ENCODE measurements at regions not wholly inside any gene's neighbourhood (a gene's known extent, or its start where the extent isn't known, plus 50 kb on each side); places are given as distances from the start of the nearest gene placed in this dataset.
A peak's percentile ranks its signal among the peaks of the same experiment; 100 is the strongest.

- Histone ChIP-seq H3K27ac (no peak overlapping the region), H3K36me3 (replicated peaks) (no peaks in the 10 kb centered on the region), H3K4me3 (ENCODE audit: low read depth, low read length) (no peak overlapping the region), H3K27me3 (replicated peaks) (no peaks in the 10 kb centered on the region)
- TF ChIP-seq, protein P1, sequence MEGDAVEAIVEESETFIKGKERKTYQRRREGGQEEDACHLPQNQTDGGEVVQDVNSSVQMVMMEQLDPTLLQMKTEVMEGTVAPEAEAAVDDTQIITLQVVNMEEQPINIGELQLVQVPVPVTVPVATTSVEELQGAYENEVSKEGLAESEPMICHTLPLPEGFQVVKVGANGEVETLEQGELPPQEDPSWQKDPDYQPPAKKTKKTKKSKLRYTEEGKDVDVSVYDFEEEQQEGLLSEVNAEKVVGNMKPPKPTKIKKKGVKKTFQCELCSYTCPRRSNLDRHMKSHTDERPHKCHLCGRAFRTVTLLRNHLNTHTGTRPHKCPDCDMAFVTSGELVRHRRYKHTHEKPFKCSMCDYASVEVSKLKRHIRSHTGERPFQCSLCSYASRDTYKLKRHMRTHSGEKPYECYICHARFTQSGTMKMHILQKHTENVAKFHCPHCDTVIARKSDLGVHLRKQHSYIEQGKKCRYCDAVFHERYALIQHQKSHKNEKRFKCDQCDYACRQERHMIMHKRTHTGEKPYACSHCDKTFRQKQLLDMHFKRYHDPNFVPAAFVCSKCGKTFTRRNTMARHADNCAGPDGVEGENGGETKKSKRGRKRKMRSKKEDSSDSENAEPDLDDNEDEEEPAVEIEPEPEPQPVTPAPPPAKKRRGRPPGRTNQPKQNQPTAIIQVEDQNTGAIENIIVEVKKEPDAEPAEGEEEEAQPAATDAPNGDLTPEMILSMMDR (IDR thresholded peaks at IDR 0.05; ENCODE audit: low read depth, low read length, missing control alignments), result no peak
- in situ Hi-C loops (cut with HindIII; ENCODE audit: low pct_ligation_motif_present, low sequenced_read_pairs), result no loop called here
- no peak for DNase-seq
Measured at GRCh38 chr11:97136067-97136466, 746.3 kb downstream of the JRKL start.

DNA sequence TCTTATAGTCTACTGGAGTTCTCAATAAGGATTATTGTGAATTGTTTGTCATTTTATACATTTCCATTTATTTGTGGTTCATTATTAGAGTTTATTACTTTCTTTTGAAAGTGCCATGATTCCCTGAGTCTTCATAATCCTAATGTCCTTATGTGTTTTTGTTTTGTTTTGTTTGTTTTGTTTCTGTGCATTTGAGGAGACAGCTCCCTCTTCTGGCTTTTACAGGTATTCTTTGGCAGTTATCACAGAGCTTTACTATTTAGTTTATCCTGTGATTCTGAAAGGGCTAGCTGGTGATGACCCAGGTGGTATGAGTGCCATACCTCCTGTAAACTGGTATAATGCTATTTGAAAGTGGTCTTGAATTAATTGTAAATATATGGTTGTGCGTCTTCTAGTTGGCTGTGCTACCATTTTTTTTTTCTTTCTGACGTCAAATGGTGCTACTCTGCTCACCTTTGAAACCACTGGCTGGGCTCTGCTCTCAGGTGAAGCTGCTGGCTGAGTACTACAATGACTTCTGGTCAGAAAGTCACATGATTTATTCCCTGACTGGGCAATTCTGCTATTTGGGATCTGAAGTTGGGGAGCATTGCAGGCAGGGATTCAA lies 751.2 kb downstream of the JRKL start:
- Histone ChIP-seq H3K36me3 (replicated peaks) (no peaks in the 10 kb centered on the region), H3K27ac (no peak overlapping the region), H3K27me3 (replicated peaks) (no peaks in the 10 kb centered on the region), H3K4me3 (ENCODE audit: low read depth, low read length) (no peak overlapping the region)
- TF ChIP-seq, protein P1 (IDR thresholded peaks at IDR 0.05; ENCODE audit: low read depth, low read length, missing control alignments), result peak; percentile 19
- no peak for DNase-seq
- in situ Hi-C loops (cut with HindIII; ENCODE audit: low pct_ligation_motif_present, low sequenced_read_pairs), result no loop called here

DNA sequence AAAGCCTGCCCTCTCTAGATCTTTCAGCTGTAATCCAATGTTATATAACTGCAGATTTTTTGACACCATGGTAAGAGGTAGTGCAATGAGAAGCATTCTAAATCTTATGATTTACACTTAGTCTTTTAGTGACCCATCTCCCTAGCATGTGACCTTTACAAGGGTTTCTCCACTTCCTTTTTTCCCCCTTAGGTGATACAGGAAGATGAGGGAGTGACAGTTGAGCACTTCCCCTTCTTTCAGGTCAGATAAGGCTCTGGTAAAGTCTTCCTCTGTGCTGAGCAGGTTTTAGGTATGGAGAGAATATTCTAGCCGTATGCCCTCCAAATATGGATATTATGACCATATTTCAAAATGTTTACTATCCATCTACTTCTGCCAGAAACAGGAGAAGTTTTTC lies 753.6 kb downstream of the JRKL start:
- no peak for DNase-seq
- TF ChIP-seq, protein P1 (IDR thresholded peaks at IDR 0.05; ENCODE audit: low read depth, low read length, missing control alignments), result no peak
- Histone ChIP-seq H3K27ac (no peak overlapping the region), H3K36me3 (replicated peaks) (no peaks in the 10 kb centered on the region), H3K27me3 (replicated peaks) (no peaks in the 10 kb centered on the region), H3K4me3 (ENCODE audit: low read depth, low read length) (no peak overlapping the region)
- in situ Hi-C loops (cut with HindIII; ENCODE audit: low pct_ligation_motif_present, low sequenced_read_pairs), result no loop called here

- Histone ChIP-seq H3K27me3 (replicated peaks) (no peaks in the 10 kb centered on the region), H3K27ac (no peak overlapping the region), H3K36me3 (replicated peaks) (no peaks in the 10 kb centered on the region), H3K4me3 (ENCODE audit: low read depth, low read length) (no peak overlapping the region)
- TF ChIP-seq, protein P1 (IDR thresholded peaks at IDR 0.05; ENCODE audit: low read depth, low read length, missing control alignments), result no peak
- no peak for DNase-seq
- in situ Hi-C loops (cut with HindIII; ENCODE audit: low pct_ligation_motif_present, low sequenced_read_pairs), result no loop called here
Measured at GRCh38 chr11:97149741-97150140, 759.9 kb downstream of the JRKL start.

DNA sequence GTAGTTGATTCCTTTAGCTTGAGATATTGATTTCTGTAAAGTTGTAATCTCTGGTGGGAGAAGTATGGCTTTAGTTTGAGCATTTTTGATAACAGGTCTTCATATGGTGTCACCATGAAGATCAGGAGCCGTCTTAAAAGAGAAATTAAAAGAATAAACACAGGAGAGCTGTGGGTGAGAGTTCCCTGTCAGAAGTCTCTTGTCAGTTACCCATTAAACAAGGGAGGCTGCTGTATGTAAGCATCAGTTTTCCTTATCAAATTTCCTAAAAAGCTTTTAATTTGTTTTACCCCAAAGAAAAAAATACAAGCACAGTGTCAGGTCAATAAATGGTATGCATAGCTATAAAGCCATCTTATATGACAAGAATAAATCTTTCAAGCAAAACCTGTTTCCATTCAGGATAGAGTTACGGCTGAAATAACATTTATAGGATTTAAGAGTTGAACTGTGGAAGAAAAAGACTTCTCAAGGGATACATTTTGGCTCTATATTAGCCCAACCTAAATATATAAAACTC lies 767.5 kb downstream of the JRKL start:
- Histone ChIP-seq H3K36me3 (replicated peaks) (no peaks in the 10 kb centered on the region), H3K27ac (no peak overlapping the region), H3K4me3 (ENCODE audit: low read depth, low read length) (no peak overlapping the region), H3K27me3 (replicated peaks) (no peaks in the 10 kb centered on the region)
- in situ Hi-C loops (cut with HindIII; ENCODE audit: low pct_ligation_motif_present, low sequenced_read_pairs), result no loop called here
- TF ChIP-seq, protein P1 (IDR thresholded peaks at IDR 0.05; ENCODE audit: low read depth, low read length, missing control alignments), result no peak
- no peak for DNase-seq

GRCh38 chr11:97158243-97158642 lies 768.4 kb downstream of the JRKL start:
- no peak overlapping the region for H3K4me3 ChIP-seq (ENCODE audit: low read depth, low read length)
- in situ Hi-C loops (cut with HindIII; ENCODE audit: low pct_ligation_motif_present, low sequenced_read_pairs), result no loop called here

More at GRCh38 chr11:97158243-97158642, 768.4 kb downstream of the JRKL start:
- no peaks in the 10 kb centered on the region for H3K36me3 ChIP-seq (replicated peaks)
- H3K27me3 ChIP-seq (replicated peaks), result no peaks in the 10 kb centered on the region
- TF ChIP-seq, protein P1 (IDR thresholded peaks at IDR 0.05; ENCODE audit: low read depth, low read length, missing control alignments), result no peak
- no peak for DNase-seq
- H3K27ac ChIP-seq, result no peak overlapping the region

All from brain microvascular endothelial cell (primary cell).